ENCODE measurements at regions not wholly inside any gene's neighbourhood (a gene's known extent, or its start where the extent isn't known, plus 50 kb on each side); places are given as distances from the start of the nearest gene placed in this dataset.

GRCh38 chr5:58334035-58334434 lies 125.9 kb downstream of the PLK2 start:
- TF ChIP-seq CTCF (IDR thresholded peaks at IDR 0.05; ENCODE audit: low read depth, low read length) = no peak
- TF ChIP-seq MAX (IDR thresholded peaks at IDR 0.05; ENCODE audit: low read depth, low read length) = no peak
- TF ChIP-seq POLR2A (IDR thresholded peaks at IDR 0.05; ENCODE audit: extremely low read depth, insufficient read length) = no peak
